EH (cell line): ENCODE measurements at regions not wholly inside any gene's neighbourhood (a gene's known extent, or its start where the extent isn't known, plus 50 kb on each side); places are given as distances from the start of the nearest gene placed in this dataset.
"Not testable (repeated sequence)": the region's sequence is repeated elsewhere in the genome, so short reads cannot be mapped to it uniquely, and the experiment has no call there.

ENCODE experiments used
- DNase-seq: peaks from one replicate; pipeline ENCODE4 v3.0.0-alpha.2; 2015; ENCODE audit warnings: low read depth

DNA sequence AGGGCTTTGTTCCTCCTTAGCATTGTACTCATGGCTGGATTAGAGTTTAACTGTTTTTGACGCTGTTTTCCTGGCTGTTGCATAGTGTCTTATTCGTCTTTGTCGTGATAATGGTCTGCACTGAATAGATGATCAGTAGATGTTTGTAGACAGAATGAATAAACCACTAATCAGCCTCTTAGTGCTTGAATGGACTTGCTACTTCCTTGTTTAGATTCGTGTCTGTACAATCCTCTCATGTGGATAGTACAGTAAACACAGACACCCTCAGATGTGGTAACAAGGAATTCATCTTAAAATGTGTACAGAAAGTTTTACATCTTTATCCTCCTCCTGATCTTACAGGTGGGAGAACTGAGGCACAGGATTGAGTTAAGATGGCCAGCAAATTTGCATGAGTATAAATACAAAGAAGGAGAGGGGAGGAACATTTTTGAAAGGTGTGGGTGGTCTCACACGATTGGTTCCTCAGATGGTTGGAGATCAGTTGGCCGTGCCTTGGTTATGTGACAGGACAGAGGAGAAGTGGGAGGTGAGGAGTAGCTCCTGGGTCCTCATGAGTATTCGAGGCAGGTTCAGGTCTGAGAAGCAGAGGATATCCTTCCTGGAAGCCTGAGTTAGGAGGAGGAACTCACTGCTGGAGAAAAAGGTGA, 196.0 kb downstream of the KLRB1 start:
- DNase-seq: not testable (repeated sequence)

GRCh38 chr12:9407425-9407748, 199.2 kb upstream of the PZP start:
- DNase-seq: not testable (repeated sequence)

- DNase-seq: no peak
Observed at GRCh38 chr12:9406564-9407424, 198.6 kb upstream of the PZP start.

- DNase-seq: no peak
Observed at GRCh38 chr12:9405886-9406563, 197.8 kb upstream of the PZP start.

GRCh38 chr12:9404469-9405260, 196.5 kb upstream of the PZP start:
- DNase-seq: no peak

DNA sequence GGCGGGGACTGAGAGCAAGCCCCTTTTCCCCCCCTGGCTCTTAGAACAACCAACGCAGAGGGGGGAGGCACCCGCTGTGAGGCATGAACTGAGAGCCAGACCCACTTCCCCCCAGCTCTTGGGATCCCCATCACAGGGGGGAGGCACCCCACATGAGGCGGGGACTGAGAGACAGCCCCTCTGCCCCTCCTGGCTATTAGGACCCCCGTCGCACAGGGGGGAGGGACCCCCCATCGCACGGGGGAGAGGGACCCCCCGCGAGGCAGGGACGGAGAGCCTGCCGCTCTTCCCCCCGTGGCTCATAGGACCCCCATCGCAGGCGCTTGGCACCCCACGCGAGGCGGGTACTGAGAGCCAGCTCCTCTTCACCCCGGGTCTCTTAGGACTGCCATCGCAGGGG, 195.8 kb upstream of the PZP start:
- DNase-seq: no peak

DNA sequence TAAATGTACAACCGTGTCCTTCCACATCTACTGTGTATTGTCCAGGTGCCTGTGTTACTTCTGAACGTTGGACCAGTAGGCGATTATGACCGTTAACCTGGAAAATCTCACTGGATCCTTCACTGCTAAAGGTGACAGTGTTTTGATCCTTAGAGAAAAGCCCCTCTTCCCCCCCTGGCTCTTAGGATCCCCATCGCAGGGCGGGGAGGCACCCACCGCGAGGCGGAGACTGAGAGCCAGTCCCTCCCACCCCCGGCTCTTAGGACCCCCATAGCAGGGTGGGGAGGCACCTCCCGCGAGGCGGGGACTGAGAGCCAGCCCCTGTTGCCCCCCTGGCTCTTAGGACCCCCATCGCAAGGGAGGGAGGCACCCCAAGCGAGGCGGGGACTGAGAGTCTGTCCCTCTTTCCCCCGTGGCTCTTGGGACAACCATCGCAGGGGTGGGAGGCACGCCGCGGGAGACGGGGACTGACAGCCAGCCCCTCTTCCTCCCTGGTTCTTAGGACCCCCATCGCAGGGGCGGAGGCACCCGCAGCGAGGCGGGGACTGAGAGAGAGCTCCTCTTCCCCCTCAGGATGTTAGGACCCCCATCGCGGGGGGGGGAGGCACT, 194.3 kb upstream of the PZP start:
- not testable (repeated sequence) for DNase-seq

DNA sequence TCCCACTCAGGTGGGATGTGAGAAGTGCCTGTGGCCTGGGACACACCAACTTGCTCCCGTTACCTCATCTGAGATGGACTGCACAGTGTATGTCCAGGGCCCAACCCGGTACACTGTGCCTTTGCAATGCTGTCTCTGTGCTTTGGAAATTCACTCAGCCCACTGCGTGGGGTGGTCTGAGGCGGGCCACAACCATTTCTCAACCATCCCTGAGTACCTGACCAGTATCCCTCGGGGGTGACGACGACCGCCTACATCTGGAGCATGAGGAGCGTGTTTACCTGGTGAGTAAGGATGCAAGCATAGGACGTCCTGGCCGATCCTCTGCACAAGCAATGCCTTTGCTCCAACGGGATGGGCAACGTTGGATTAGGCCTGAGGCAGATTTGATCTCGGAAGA, 188.2 kb upstream of the PZP start:
- not testable (repeated sequence) for DNase-seq

- DNase-seq: not testable (repeated sequence)
Observed at GRCh38 chr12:9395220-9395619, 187.0 kb upstream of the PZP start.

DNA sequence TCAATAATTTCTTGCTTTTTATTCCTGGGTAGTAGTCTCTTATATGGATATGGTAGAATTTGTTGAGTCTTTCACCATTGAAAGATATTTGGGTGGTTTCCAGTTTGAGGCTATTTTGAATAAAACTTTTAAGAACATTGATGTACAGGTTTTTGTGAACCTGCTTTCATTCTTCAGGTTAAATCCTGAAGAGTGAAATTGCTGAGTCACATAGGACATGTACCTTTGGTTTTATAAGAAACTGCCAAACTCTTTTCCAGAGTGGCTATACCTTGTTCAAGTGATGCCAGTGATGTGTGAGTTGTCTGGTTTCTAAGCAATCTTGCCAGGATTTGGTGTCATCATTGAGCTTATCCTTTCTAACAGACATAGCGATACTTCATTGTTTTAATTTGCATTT, 184.6 kb upstream of the PZP start:
- DNase-seq: no peak

DNA sequence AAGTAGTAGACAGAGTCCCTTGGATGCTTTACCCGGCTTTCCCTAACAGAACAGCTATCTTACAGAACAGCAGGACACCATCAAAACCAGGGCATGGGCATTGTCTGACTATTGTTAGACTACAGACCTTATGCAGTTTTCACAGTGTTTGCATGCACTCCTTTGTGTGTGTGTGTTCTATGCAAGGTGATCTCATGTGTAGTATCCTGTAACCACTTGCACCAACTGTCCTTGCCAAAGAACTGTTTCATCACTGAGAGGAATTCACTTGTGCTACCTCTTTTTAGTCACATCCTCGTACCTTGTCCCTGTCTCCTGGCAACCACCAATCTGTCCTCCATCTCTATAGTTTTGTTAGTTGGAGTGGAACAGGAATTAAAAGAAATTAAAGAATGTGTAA, 183.6 kb upstream of the PZP start:
- DNase-seq: no peak

GRCh38 chr12:9390761-9391160, 182.6 kb upstream of the PZP start:
- DNase-seq: no peak

DNA sequence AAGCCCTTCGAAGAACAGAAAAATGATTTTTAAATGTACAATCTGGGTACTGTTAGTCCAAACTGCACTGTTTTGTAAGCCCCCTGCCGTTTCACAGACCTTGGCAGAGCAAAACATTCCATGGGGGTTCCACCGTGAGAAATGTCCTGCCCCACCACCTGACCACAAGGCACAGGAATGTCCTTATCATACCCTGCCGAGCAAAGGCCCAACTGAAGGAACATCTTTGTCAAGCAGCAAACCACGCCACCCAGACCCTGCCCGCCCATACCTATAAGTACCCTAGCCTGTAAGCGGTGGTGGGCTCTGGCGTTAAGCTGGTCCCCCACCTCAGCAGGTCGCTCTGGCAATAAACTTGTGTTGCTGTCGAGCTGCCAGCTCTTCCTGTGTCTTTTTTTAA, 181.6 kb upstream of the PZP start:
- no peak for DNase-seq

DNA sequence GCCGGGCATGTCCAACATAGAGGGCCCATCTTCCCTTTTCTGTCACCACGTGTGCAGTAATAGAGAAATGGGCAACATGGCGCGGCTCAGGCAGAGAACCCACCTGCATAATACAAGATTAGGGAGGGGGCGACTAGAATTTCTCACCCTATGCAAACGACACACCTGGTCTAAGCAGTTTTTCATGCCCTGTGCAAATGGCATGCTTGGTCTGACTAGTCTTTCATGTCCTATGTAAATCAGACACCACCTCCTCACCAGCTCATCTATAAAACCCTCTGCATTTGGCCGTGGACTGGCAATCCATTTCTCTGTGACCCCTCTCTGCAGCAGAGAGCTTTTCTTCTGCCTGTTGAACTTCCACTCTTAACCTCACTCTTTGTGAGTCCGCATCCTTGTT, 180.2 kb upstream of the PZP start:
- DNase-seq: no peak

- no peak for DNase-seq
Observed at GRCh38 chr12:9387450-9387849, 179.3 kb upstream of the PZP start.

DNA sequence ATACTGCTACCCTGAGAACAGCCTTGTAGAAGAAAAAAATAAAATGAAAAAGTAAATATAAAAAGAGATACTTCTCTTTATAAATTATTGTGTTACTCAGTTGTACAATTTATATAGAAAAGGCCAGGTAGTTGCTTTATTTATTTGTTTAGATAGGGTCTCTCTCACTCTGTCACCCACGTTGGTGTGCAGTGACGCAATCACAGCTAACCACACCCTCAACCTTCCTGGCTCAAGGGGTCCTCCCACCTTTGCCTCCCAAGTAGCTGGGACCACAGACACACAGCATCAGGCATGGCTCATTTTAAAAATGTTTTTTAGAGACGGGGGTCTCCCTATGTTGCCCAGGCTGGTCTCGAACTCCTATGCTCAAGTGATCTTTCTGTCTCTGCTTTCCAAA, 175.4 kb upstream of the PZP start:
- DNase-seq: no peak

DNA sequence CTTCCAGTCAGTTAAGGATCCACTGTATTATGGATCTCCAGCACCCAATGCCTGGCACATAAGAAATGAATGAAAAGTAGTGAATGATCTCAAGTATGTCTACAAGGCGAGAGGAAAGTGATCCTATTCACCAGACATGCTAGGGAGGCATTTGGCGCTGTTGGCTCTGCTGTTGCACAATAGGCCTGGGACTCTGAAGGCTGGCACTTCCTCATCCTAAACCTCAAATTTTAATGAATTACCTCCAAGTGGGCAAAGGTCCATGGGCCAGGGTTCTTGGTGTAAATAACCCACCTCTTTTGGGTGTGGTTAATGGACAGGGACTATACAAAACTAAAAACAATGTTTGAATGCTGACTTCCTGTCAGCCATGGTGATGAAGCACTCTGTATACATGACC, 173.4 kb upstream of the PZP start:
- DNase-seq: no peak

- DNase-seq: no peak
Observed at GRCh38 chr12:9380650-9381049, 172.5 kb upstream of the PZP start.

DNA sequence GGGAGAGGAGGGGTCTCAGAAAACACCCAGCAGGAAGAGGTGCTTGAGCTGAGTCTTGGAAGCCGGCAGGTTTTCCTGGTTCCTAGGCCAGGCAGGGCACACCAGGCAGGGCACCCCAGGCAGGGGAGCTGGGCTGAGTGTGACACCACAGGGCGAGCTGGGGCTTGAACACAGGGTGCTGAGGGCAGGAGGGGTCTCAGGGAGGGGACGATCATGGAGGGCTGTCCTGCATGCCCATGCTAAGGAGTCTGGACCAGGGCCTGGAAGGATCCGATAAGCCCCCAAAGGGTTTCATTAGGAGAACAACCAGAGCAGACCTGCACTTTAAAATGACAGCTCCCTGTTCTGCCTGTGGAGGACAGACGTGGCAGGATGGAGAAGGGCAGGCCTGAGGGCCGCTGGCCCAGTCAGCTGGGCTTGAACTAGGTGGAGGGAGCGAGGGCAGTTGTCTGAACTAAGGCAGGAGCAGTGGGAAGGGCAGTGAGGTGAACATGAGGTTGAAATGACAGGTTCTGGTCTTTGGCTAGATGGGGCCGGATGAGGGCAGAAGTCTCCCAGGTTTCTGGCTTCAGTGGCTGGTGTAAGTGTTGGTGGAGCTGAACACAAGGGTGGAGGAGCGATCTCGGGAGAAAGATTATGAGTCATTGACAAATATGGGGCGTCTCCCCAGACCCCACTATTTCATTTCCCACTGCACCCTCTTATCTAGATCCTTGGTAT, 171.0 kb upstream of the PZP start:
- DNase-seq: no peak

DNA sequence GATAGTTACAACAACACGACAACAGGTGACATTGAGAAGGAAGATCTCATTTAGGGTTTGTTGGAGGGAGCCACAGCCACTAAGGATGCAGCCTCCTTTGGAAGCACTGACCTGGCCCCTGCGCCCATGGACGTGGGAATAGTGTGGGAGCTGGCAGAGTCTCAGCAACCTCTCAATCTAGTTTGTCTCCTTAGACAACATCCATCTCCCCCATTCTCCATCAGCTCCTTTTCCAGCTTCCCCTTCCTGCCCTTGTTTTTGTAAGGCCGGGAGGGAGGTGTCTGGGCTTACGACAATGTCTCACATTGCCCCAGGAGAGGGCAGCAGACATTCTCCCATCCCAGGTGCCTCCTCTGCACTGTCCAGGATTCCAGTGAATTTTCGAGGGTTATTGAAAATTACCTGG, 170.2 kb upstream of the PZP start:
- no peak for DNase-seq

DNA sequence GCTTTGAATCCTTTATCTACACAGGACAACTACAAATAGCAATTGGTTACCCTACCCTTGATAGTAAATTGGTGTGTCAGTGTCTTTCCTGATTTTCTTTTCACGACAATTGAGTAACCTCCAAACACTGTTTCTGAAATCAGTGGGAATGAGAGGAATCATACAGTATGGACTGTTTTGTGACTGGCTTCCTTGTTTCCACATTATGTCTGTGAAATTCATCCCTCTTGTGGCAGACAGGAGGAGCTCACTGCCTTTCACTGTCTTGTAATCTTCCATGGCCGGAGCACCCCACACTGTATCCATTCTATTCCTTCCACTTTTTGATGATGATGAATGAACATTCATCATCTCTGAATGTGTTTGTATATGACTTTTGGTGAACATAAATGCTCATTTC, 164.0 kb upstream of the PZP start:
- peak; percentile 3 for DNase-seq
